ENCODE measurements at regions not wholly inside any gene's neighbourhood (a gene's known extent, or its start where the extent isn't known, plus 50 kb on each side); places are given as distances from the start of the nearest gene placed in this dataset.

- ATAC-seq (ENCODE audit: insufficient read depth, low FRiP score) = no peak
- Histone ChIP-seq H3K4me1 (ENCODE audit: control insufficient read depth in 5 of 5, insufficient read depth in 5 of 5, low read length in 5 of 5) (no peaks in the 10 kb centered on the region), H3K27me3 (ENCODE audit: control insufficient read depth in 3 of 3, insufficient read depth in 3 of 3, low read length in 2 of 3) (peaks cover 0 to 16% (median 0%) of the 10 kb centered on the region in 3 donors), H3K36me3 (ENCODE audit: control insufficient read depth in 4 of 4, insufficient read depth in 4 of 4, low read length in 4 of 4) (no peaks in the 10 kb centered on the region), H3K9me3 (ENCODE audit: control insufficient read depth in 4 of 4, insufficient read depth in 3 of 4, low read length in 3 of 4) (no peaks in the 10 kb centered on the region), H3K27ac (ENCODE audit: low read depth in 1 of 2, low read length in 1 of 2) (no peak overlapping the region), H3K9ac (ENCODE audit: insufficient read depth in 1 of 2, low read length in 2 of 2) (no peak overlapping the region), H3K4me3 (no peak overlapping the region)
- no peak for TF ChIP-seq CTCF (IDR thresholded peaks at IDR 0.05; ENCODE audit: control extremely low read depth, extremely low read depth)
- peak in 2 of 3 donors; percentile 20 to 27 for DNase-seq
- WGBS, 2 donors = 55 to 57% methylated on average over 3 of the region's 3 CpGs
These were observed 166.7 kb upstream of the LRFN2 start for GRCh38 chr6:40753675-40754448.

- Histone ChIP-seq H3K4me1 (ENCODE audit: control insufficient read depth in 5 of 5, insufficient read depth in 5 of 5, low read length in 5 of 5) (no peaks in the 10 kb centered on the region), H3K27ac (ENCODE audit: low read depth in 1 of 2, low read length in 1 of 2) (no peak overlapping the region), H3K9me3 (ENCODE audit: control insufficient read depth in 4 of 4, insufficient read depth in 3 of 4, low read length in 3 of 4) (no peaks in the 10 kb centered on the region), H3K27me3 (ENCODE audit: control insufficient read depth in 3 of 3, insufficient read depth in 3 of 3, low read length in 2 of 3) (peaks cover 0 to 16% (median 0%) of the 10 kb centered on the region in 3 donors), H3K9ac (ENCODE audit: insufficient read depth in 1 of 2, low read length in 2 of 2) (no peak overlapping the region), H3K4me3 (no peak overlapping the region), H3K36me3 (ENCODE audit: control insufficient read depth in 4 of 4, insufficient read depth in 4 of 4, low read length in 4 of 4) (no peaks in the 10 kb centered on the region)
- TF ChIP-seq CTCF (IDR thresholded peaks at IDR 0.05; ENCODE audit: control extremely low read depth, extremely low read depth) = no peak
- DNase-seq (no peak), ATAC-seq (ENCODE audit: insufficient read depth, low FRiP score) (no peak)
- 93 to 96% methylated on average over 3 of the region's 3 CpGs for WGBS, 2 donors
These were observed 165.9 kb upstream of the LRFN2 start for GRCh38 chr6:40753048-40753447.

- H3K4me1 ChIP-seq (ENCODE audit: control insufficient read depth in 5 of 5, insufficient read depth in 5 of 5, low read length in 5 of 5) = peaks cover 0 to 2% (median 0%) of the 10 kb centered on the region in 5 donors
- H3K9me3 ChIP-seq (ENCODE audit: control insufficient read depth in 4 of 4, insufficient read depth in 3 of 4, low read length in 3 of 4) = no peaks in the 10 kb centered on the region
- no peak for TF ChIP-seq CTCF (IDR thresholded peaks at IDR 0.05; ENCODE audit: control extremely low read depth, extremely low read depth)
- H3K27ac ChIP-seq (ENCODE audit: low read depth in 1 of 2, low read length in 1 of 2) = no peak overlapping the region
- no peaks in the 10 kb centered on the region for H3K36me3 ChIP-seq (ENCODE audit: control insufficient read depth in 4 of 4, insufficient read depth in 4 of 4, low read length in 4 of 4)
- ATAC-seq (ENCODE audit: insufficient read depth, low FRiP score) = no peak
- WGBS, 2 donors = 61 to 70% methylated on average over 4 of the region's 4 CpGs
- H3K27me3 ChIP-seq (ENCODE audit: control insufficient read depth in 3 of 3, insufficient read depth in 3 of 3, low read length in 2 of 3) = no peaks in the 10 kb centered on the region
- no peak overlapping the region for H3K9ac ChIP-seq (ENCODE audit: insufficient read depth in 1 of 2, low read length in 2 of 2)
- DNase-seq = peak in 2 of 3 donors; percentile 25 to 44
- no peak overlapping the region for H3K4me3 ChIP-seq
These were observed 157.7 kb upstream of the LRFN2 start for GRCh38 chr6:40744835-40745234.
